Breast epithelium (tissue), 3 donors: ENCODE measurements at regions not wholly inside any gene's neighbourhood (a gene's known extent, or its start where the extent isn't known, plus 50 kb on each side); places are given as distances from the start of the nearest gene placed in this dataset.

ENCODE experiments used
- CTCF ChIP-seq, 3 donors: fragments of 450-650 bp; IDR thresholded peaks; one replicate each; pipeline ENCODE4 v1.5.1; 2016 to 2017; ENCODE audit warnings: antibody characterized with exemption in 3 of 3, mild to moderate bottlenecking in 3 of 3, moderate library complexity in 3 of 3
- POLR2AphosphoS5 ChIP-seq, 3 donors: sonication (generic); formaldehyde crosslinking; IDR thresholded peaks; one replicate each; pipeline ENCODE4 v1.6.1; 2017; ENCODE audit warnings: antibody characterized with exemption in 3 of 3

- TF ChIP-seq CTCF (IDR thresholded peaks at IDR 0.05) = no peak
- TF ChIP-seq POLR2AphosphoS5 (IDR thresholded peaks at IDR 0.05) = no peak
These were observed 100.5 kb upstream of the SLITRK5 start for GRCh38 chr13:87570669-87571068.
